GM12874 (cell line): ENCODE measurements at regions not wholly inside any gene's neighbourhood (a gene's known extent, or its start where the extent isn't known, plus 50 kb on each side); places are given as distances from the start of the nearest gene placed in this dataset.

Experiments used
- TF ChIP-seq, protein P1 (sequence below): IDR thresholded peaks from 2 replicates; pipeline ENCODE4 v1.5.1; 2011; ENCODE audit warnings: low read depth, mild to moderate bottlenecking, control low read depth, low read length, moderate library complexity; ENCODE audit not compliant: insufficient read depth

DNA sequence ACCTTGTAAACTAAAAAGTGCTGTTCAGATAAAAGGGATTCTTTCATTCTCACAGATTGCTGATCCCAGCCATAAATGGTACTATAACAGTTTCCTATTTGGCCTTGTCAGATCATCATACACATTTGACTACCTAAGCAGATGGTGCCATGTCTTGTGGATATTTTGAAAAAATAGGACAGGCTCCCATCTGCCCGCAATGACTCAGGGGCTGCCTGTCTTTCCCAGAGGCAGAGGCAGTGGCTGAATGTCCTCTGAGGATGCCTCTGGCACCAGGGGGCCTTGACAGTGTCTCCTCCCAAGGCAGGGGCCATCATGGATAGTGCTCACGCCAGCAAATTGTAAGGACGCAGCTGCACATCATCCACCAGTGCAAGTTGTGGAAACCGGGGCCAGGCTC, 323.0 kb upstream of the PODXL start:
- TF ChIP-seq, protein P1, sequence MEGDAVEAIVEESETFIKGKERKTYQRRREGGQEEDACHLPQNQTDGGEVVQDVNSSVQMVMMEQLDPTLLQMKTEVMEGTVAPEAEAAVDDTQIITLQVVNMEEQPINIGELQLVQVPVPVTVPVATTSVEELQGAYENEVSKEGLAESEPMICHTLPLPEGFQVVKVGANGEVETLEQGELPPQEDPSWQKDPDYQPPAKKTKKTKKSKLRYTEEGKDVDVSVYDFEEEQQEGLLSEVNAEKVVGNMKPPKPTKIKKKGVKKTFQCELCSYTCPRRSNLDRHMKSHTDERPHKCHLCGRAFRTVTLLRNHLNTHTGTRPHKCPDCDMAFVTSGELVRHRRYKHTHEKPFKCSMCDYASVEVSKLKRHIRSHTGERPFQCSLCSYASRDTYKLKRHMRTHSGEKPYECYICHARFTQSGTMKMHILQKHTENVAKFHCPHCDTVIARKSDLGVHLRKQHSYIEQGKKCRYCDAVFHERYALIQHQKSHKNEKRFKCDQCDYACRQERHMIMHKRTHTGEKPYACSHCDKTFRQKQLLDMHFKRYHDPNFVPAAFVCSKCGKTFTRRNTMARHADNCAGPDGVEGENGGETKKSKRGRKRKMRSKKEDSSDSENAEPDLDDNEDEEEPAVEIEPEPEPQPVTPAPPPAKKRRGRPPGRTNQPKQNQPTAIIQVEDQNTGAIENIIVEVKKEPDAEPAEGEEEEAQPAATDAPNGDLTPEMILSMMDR, result no peak

DNA sequence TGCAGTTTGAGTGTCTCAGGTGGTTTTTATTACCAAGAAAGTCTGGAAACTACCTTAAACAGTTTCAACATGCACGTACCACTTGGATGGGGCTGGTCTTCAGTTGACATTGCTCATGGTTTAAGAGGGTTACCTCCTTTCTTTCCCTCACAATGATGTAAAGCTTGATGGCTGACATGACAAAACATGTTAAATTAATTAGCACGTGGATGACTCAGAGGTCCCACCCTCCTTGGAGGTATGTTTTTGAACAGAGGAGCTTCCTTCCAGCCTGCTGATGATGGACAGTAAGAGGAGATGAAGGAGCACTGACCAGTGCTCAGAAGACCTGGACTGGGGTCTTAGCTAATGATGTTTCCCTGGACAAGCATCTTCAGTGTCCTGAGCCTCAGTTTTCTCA, 322.3 kb upstream of the PODXL start:
- TF ChIP-seq, protein P1, result no peak

DNA sequence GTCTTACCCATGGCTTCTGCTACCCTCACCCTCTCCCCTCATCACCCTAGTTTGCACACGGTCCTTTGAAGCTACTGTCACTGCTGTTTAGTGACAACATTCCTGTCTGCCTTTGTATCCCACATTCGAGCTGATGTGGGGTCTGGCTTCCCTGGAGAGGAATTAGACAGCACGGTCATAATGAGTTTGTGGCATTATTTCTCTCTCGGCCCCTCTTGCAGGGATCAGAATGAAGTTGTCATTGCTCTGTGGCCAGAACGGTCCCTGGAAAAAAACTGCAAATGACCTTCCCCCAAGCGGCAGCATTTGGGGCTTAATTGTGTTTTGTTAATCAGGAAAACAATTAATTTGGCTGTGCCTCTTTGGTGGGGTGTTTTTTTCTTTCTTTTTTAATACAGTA, 317.2 kb upstream of the PODXL start:
- TF ChIP-seq, protein P1, result no peak

DNA sequence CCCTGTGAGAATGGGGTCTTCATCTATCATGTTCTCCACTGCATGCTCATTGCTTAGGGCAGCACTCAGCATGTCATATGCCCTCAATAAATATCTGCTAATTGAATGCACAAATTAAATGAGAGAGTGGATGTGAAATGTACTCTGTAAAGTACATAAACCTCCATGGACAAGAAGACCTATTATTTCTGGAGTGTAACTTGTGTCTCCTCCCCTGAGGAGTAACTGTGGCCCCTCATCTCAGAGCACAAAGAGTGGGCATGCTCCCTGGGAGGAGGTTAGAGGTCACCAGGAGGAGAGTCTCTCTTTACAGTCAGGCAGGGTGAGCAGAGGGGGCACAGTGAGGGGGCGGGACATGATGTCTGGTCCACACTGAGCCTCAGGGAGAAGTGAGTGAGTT, 313.6 kb upstream of the PODXL start:
- TF ChIP-seq, protein P1, result no peak

DNA sequence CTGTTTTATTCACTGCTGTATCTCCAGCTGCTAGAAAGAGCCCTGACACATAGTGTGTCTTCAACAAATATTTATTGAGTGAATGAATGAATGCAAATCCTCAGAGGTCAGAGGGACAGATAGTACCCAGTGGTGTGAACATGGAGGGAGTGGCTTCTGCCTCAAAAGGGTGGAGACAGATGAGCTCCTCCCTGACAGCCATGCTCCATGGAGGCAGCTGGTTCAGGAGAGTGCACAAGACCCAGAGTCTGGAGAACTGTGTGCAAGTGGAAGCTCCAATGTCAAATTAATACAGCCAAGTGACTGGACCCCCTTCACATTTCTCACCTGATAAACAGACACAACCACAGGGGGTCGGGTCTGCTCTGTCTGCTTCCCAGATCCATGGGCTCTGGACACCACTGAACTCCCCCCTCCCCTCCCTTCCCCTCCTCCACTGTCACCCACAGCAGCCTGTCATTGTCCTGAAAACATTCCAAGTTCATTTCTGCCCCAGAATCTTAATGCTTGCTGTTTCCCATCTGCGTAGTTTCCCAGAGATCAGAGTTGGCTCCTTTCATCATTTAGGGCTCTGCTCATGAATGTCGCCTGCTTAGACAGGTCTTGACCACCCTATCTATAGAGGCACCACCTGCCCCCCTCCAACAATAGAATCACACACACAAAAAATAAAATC, 312.9 kb upstream of the PODXL start:
- TF ChIP-seq, protein P1, result no peak

DNA sequence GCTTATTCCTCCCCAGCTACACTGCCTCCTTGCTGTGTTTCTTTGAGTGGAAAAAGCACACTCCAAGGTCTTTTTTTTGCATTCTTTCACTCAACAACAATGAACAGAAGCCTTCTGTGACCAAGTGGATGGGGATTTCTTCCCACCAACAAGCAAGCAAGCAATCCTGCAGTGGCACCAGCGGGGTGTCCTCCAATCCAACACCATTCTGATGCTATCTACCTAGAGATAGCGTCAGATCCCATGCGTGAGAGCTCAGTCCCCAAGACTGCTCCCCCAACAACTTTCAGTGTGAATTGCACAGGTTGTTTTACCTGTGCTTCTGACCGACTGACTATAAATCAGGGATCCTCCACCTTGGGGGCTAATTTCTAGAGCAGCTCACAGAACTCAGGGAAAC, 311.0 kb upstream of the PODXL start:
- TF ChIP-seq, protein P1, result no peak

DNA sequence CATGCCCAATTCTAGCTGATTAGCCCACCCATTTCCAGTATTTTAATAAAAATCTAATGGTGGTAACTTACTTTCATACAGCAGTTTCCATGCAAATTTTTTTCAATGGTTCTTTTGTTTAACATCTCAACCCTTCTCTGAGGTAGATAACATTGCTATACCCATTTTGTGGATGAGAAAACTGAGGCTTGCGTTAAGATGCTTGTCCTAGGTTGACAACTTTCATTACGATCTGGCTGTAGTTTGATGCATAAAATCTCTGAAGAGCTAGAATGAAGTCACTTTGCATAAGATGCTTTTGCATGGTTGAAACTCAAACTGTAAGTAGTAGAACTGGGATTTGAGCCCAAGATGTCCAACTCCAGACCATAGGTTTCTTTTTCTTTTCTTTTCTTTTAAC, 309.5 kb upstream of the PODXL start:
- TF ChIP-seq, protein P1, result no peak
